Activated gamma-delta T cell (primary cell): ENCODE measurements at regions not wholly inside any gene's neighbourhood (a gene's known extent, or its start where the extent isn't known, plus 50 kb on each side); places are given as distances from the start of the nearest gene placed in this dataset.
"Not testable (repeated sequence)": the region's sequence is repeated elsewhere in the genome, so short reads cannot be mapped to it uniquely, and the experiment has no call there.

Source experiments
- DNase-seq: peaks from one replicate; lab custom pipeline; 2025; lab: John Stamatoyannopoulos, UW

DNA sequence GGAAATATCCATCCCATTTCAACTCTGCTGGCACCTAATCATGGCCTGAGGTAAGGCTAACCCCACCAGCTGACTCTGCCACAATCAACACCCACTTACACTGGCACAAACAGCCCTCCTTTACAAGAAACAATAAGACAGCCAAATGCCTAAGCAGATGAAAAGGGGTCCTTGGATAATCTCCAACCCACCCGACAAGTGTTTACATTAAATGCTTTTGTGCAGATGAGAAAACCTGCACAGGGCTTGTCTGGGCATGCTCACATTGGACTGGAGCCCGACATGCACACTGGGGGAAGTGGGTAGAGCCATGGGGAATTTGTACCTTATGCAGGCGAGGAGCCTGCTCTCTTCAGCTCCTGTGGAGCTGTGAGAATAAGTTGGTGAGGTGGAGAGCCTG, 138.9 kb upstream of the ITM2A start:
- no peak for DNase-seq

DNA sequence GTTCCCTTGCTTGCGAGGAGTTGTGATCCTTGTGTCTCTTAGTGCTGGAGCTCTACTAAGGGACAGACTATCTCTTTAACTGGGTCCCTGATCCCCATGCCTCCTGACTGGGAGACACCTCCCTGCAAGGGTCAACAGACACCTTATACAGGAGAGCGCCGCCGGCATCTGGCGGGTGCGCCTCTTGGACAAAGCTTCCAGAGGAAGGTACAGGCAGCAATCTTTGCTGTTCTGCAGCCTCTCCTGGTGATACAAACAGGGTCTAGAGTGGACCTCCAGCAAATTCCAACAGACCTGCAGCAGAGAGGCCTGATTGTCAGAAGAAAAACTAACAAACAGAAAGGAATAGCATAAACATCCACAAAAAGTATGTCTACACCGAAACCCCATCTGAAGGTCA, 115.6 kb upstream of the ITM2A start:
- DNase-seq: no peak

DNA sequence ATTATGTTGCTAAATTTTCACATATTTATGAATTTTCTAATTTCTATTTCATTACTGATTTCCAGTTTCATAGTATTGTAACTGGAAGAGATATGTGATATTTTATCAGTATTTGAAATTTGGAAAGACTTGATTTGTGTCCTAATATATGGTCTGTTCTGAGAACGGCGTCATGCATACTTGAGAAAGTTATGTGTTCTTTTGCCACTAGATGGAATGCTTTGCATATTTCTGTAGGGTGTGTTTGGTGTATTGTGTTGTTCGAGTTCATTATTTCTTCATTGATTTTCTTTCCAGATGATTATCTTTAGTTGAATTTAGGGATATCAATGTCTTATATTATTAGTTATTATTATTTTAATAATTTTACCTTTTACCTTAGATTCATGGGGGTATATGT, 110.6 kb upstream of the ITM2A start:
- no peak for DNase-seq

DNA sequence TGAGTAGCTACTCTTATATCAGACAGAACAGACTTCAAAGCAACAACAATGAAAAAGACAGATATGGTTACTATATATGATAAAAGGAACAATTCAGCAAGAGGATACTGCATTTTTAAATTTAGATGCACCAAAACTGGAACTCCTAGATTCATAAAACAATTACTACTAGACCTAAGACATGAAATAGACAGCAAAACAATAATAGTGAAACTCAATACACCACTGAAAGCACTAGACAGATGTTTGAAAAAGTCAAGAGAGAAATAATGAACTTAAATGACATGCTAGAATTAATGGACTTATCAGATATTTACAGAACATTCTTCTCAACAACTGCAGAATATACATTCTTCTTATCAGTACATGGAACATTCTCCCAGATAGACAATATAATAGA, 99.5 kb upstream of the ITM2A start:
- no peak for DNase-seq

DNA sequence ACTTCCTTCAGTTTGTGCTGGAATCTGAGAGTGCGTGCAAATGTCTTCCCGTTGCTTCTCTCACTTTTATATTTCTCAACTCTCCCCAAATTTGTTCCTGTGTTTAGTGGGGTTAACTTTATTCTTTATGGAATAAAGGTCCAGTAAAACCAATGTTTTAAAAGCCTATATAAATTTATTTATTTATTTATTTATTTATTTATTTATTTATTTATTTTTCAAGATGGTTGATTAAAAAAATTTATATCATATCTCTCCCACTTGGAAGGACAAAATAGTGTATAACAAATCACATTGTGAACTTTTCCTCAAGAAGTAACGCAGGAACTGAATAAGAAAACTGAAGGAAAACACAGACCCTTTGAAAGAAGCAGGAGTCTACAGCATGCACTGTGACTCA, 95.3 kb upstream of the ITM2A start:
- no peak for DNase-seq

DNA sequence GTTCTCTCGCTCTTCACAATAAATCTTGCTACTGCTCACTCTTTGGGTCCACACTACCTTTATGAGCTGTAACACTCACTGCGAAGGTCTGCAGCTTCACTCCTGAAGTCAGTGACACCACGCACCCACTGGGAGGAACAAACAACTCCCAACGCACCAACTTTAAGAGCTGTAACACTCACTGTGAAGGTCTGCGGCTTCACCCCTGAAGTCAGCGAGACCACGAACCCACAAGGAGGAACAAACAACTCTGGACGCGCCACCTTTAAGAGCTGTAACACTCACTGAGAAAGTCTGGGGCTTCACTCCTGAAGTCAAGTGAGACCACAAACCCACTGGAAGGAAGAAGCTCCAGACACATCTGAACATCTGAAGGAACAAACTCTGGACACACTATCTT, 89.5 kb upstream of the ITM2A start:
- DNase-seq: not testable (repeated sequence)

DNA sequence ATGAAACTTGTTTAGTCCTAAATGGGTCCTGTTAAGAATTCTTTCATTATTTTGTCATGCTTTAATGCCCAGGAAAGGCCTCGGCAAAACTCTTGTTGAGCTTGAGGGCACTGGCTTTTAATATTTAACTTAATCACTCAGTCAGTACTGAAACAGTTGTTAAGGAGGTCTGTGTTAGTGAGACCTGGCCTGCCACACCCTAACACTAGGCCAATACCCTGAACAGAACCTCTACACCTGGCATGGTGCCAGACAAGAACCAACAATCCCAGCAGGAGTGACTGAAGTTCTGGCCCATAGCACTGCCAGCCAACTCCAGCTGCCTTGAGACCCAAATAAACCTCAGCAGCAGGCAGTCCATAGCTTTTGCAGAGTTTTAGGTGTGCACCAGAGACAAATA, 85.7 kb upstream of the ITM2A start:
- DNase-seq: no peak

DNA sequence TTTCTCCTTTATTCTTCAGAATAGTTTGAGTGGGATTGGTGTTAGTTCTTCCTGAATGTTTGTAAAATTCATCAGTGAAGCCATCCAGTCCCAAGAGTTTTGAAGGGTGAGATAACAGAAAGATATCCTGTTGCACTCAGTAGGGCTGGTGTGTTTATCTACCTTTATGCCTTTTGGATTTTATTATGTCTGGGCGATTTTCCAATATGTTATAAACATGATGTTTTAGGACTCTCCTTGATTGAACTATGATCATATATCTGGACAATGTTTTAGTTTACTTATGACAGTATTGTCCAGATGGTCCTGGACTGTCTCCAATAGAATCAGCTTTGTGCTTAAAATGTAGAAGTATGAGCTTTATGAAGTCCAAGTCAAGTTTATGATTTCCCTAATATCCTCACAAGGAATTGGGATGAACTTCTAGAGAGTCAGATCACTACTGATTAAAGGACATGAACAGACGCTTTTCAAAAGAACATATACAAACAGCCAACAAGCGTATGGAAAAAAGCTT, 77.6 kb upstream of the ITM2A start:
- DNase-seq: no peak

DNA sequence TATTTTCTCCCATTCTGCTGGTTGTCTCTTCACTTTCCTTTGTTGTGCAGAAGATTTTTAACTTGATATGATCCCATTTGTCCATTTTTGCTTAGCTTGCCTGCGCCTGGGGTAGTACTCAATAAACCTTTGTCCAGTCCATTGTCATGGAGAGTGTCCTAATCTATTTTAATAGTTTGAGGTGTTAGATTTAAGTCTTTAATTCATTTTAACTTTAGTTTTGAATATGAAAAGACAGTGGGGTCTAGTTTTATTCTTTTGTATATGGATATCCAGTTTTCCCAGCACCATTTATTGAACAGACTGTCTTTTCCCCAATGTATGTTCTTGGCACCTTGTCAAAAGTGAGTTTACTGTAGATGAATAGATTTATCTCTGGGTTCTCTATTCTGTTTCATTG, 76.0 kb upstream of the ITM2A start:
- no peak for DNase-seq

DNA sequence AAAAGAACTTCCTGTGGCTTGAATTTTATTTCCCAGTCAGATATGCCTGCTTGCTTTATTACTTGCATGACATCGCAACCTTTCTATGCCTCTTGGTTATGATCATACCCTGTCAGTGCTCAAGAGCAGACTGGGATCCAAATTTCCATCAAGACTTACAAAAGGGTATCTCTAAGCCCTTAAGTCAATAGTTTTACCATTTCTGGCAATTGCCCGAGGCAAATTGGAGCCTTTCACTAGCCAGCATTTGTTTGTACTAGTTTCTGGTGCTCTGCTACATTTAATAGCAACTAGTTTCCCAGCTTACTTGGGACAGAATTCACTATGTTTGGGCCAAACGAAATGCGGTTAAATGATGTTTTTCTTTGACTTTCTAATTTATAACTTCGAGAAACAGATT, 73.2 kb upstream of the ITM2A start:
- no peak for DNase-seq
